ENCODE measurements at regions not wholly inside any gene's neighbourhood (a gene's known extent, or its start where the extent isn't known, plus 50 kb on each side); places are given as distances from the start of the nearest gene placed in this dataset.

GRCh38 chr1:29839726-29840125 lies 603.4 kb downstream of the PTPRU start (continued):
- TF ChIP-seq MAX (IDR thresholded peaks at IDR 0.05; ENCODE audit: low read depth, low read length) = no peak

GRCh38 chr1:29838738-29839320 lies 602.5 kb downstream of the PTPRU start:
- H3K4me3 ChIP-seq = no peak overlapping the region
- in situ Hi-C loops (cut with MboI) = no loop called here
- no peak overlapping the region for H3K27ac ChIP-seq (ENCODE audit: control insufficient read depth, insufficient read depth)
- ChIA-PET RAD21 (ENCODE audit: unreplicated experiment) (no interaction called here), SMC1A (ENCODE audit: uncharacterized antibody, unreplicated experiment) (interaction anchor here (1.0 kb wide), 1 partner anchor 10 kb away, joined by 3 read pairs; no protein-coding TSS in a partner anchor), CTCF (interaction anchor here (1.8 kb wide), 1 partner anchor 10 kb away, joined by 6 read pairs; no protein-coding TSS in a partner anchor), POLR2A (no interaction called here)
- BruUV-seq (replicated peaks) = no TSS peak
- ATAC-seq (no peak), DNase-seq (ENCODE audit: low read depth, low spot score) (no peak), FAIRE-seq (no peak)
- no peaks in the 10 kb centered on the region for H4K20me1 ChIP-seq (ENCODE audit: control insufficient read depth, insufficient read depth)
- no peaks in the 10 kb centered on the region for H3K36me3 ChIP-seq (ENCODE audit: control insufficient read depth in 2 of 2, insufficient read depth in 2 of 2, low read length in 1 of 2)
- H3K79me2 ChIP-seq (ENCODE audit: control insufficient read depth, insufficient read depth, low read length) = no peaks in the 10 kb centered on the region
- H2AFZ ChIP-seq (ENCODE audit: control insufficient read depth, low read depth, low read length) = no peak overlapping the region
- WGBS (ENCODE audit: insufficient coverage, insufficient replicate concordance, low lambda C conversion rate, missing lambda C conversion rate) = 24% methylated on average over 3 of the region's 3 CpGs
- H3K27me3 ChIP-seq (replicated peaks in 1 of 2; ENCODE audit: control insufficient read depth in 2 of 2, insufficient read depth in 2 of 2, low read length in 1 of 2) = no peaks in the 10 kb centered on the region
- TF ChIP-seq EED (IDR thresholded peaks at IDR 0.05; ENCODE audit: low read depth) (no peak), LARP7 (IDR thresholded peaks at IDR 0.05) (no peak), NRF1 (conservative IDR thresholded peaks at IDR 0.05; ENCODE audit: low read depth, low read length) (no peak), CTCF (IDR thresholded peaks at IDR 0.05 in 2 of 3, conservative IDR thresholded peaks at IDR 0.05 in 1 of 3; ENCODE audit: control insufficient read depth in 2 of 3, extremely low read depth in 1 of 3, insufficient read depth in 1 of 3, low read depth in 3 of 3, low read length in 3 of 3) (no peak), RBBP5 (conservative IDR thresholded peaks at IDR 0.05) (no peak), RCOR1 (conservative IDR thresholded peaks at IDR 0.05; ENCODE audit: low read depth, low read length) (no peak), ZBTB4 (CRISPR knock-in tag; IDR thresholded peaks at IDR 0.05) (no peak), SREBF1 (IDR thresholded peaks at IDR 0.05; ENCODE audit: low read length) (no peak), SMC3 (IDR thresholded peaks at IDR 0.05; ENCODE audit: borderline replicate concordance, low read length) (no peak), SIX5 (IDR thresholded peaks at IDR 0.05; ENCODE audit: low read depth, low read length, severe bottlenecking) (no peak)
- intact Hi-C loops (cut with micrococcal nuclease; ENCODE audit: unreplicated experiment) = no loop called here
- no peaks in the 10 kb centered on the region for H3K4me1 ChIP-seq (ENCODE audit: control insufficient read depth, insufficient read depth, low read length)
- no peak overlapping the region for H3K9ac ChIP-seq (ENCODE audit: control insufficient read depth, insufficient read depth, low read length)
- H3K9me3 ChIP-seq (replicated peaks; ENCODE audit: control insufficient read depth, insufficient read depth, low read length) = peaks cover 2% of the 10 kb centered on the region; the same call in 2 of the 3 replicates
- no peak overlapping the region for H3K4me2 ChIP-seq (ENCODE audit: control insufficient read depth, insufficient read depth)
